Keratinocyte (primary cell): ENCODE measurements at regions not wholly inside any gene's neighbourhood (a gene's known extent, or its start where the extent isn't known, plus 50 kb on each side); places are given as distances from the start of the nearest gene placed in this dataset.

Source experiments
- CTCF ChIP-seq, 3 experiments: IDR thresholded peaks in 1 of 3; conservative IDR thresholded peaks in 1 of 3; optimal IDR thresholded peaks in 1 of 3; 2 replicates in 2 of 3; 3 replicates in 1 of 3; pipeline versions ENCODE3 to v1.5.1; 2011; ENCODE audit warnings: low read length in 3 of 3, mild to moderate bottlenecking in 3 of 3, moderate library complexity in 2 of 3, control low read depth in 1 of 3, inconsistent platforms in 1 of 3; ENCODE audit not compliant: insufficient read depth in 2 of 3; ENCODE audit errors: extremely low read depth in 1 of 3
- EZH2 ChIP-seq: IDR thresholded peaks from one replicate; pipeline ENCODE4 v1.6.1; 2012; ENCODE audit warnings: inconsistent platforms, mild to moderate bottlenecking, low read length, moderate library complexity

GRCh38 chr9:18182636-18183035 lies 291.3 kb upstream of the ADAMTSL1 start:
- TF ChIP-seq CTCF (optimal IDR thresholded peaks at IDR 0.05 in 1 of 3, IDR thresholded peaks at IDR 0.05 in 1 of 3, conservative IDR thresholded peaks at IDR 0.05 in 1 of 3; ENCODE audit: extremely low read depth in 1 of 3, insufficient read depth in 2 of 3, low read length in 3 of 3) (no peak), EZH2 (no peak)
